ENCODE measurements at regions not wholly inside any gene's neighbourhood (a gene's known extent, or its start where the extent isn't known, plus 50 kb on each side); places are given as distances from the start of the nearest gene placed in this dataset.

DNA sequence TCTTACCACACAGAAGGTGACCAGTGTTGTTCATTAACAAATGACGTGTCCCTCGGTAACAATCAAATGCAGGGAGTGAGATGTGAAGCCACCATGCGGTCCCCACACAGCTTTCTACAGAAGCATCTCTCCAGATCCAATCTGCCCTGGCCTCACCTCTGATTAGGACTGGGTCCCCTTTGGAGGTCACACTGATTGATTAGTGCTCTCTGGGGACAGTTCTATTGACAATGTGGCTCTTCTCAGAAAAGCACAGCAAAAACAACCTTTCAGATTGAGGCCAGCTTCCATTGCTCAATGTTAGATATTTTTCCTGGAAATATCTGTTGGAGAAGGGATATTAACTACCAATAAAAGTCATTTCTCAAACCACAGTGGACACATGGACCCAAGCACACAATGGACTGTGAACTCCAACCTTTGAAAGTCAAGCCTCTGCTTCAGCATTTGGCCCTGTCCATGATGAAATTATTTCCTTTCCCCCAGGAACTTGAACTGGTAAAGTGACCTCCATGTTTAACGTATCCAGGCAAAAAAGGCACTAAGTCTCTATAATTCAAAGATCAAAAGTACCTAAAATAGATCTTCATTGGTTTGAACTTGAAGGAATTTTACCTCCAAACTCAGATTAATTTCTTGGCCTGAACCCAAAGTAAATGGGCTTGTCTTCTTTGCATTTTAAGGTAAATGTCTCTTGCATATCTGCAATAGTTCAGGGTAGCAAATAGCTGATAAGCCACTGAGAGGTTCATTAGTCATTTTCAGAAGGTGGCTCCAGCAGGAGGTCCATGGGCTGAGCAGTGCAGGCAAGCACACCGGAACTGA, 118.5 kb downstream of the FOXA2 start (continued):
- TF ChIP-seq, protein P1, sequence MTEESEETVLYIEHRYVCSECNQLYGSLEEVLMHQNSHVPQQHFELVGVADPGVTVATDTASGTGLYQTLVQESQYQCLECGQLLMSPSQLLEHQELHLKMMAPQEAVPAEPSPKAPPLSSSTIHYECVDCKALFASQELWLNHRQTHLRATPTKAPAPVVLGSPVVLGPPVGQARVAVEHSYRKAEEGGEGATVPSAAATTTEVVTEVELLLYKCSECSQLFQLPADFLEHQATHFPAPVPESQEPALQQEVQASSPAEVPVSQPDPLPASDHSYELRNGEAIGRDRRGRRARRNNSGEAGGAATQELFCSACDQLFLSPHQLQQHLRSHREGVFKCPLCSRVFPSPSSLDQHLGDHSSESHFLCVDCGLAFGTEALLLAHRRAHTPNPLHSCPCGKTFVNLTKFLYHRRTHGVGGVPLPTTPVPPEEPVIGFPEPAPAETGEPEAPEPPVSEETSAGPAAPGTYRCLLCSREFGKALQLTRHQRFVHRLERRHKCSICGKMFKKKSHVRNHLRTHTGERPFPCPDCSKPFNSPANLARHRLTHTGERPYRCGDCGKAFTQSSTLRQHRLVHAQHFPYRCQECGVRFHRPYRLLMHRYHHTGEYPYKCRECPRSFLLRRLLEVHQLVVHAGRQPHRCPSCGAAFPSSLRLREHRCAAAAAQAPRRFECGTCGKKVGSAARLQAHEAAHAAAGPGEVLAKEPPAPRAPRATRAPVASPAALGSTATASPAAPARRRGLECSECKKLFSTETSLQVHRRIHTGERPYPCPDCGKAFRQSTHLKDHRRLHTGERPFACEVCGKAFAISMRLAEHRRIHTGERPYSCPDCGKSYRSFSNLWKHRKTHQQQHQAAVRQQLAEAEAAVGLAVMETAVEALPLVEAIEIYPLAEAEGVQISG (CRISPR knock-in tag; IDR thresholded peaks at IDR 0.05), result no peak
- TF ChIP-seq ZNF839 (CRISPR knock-in tag; IDR thresholded peaks at IDR 0.05; ENCODE audit: borderline replicate concordance), result no peak
- no peak for TF ChIP-seq ASH2L (IDR thresholded peaks at IDR 0.05; ENCODE audit: insufficient read length, low read depth, low read length)
- no peak for TF ChIP-seq SIX4 (CRISPR knock-in tag; IDR thresholded peaks at IDR 0.05)
- TF ChIP-seq, protein P2, sequence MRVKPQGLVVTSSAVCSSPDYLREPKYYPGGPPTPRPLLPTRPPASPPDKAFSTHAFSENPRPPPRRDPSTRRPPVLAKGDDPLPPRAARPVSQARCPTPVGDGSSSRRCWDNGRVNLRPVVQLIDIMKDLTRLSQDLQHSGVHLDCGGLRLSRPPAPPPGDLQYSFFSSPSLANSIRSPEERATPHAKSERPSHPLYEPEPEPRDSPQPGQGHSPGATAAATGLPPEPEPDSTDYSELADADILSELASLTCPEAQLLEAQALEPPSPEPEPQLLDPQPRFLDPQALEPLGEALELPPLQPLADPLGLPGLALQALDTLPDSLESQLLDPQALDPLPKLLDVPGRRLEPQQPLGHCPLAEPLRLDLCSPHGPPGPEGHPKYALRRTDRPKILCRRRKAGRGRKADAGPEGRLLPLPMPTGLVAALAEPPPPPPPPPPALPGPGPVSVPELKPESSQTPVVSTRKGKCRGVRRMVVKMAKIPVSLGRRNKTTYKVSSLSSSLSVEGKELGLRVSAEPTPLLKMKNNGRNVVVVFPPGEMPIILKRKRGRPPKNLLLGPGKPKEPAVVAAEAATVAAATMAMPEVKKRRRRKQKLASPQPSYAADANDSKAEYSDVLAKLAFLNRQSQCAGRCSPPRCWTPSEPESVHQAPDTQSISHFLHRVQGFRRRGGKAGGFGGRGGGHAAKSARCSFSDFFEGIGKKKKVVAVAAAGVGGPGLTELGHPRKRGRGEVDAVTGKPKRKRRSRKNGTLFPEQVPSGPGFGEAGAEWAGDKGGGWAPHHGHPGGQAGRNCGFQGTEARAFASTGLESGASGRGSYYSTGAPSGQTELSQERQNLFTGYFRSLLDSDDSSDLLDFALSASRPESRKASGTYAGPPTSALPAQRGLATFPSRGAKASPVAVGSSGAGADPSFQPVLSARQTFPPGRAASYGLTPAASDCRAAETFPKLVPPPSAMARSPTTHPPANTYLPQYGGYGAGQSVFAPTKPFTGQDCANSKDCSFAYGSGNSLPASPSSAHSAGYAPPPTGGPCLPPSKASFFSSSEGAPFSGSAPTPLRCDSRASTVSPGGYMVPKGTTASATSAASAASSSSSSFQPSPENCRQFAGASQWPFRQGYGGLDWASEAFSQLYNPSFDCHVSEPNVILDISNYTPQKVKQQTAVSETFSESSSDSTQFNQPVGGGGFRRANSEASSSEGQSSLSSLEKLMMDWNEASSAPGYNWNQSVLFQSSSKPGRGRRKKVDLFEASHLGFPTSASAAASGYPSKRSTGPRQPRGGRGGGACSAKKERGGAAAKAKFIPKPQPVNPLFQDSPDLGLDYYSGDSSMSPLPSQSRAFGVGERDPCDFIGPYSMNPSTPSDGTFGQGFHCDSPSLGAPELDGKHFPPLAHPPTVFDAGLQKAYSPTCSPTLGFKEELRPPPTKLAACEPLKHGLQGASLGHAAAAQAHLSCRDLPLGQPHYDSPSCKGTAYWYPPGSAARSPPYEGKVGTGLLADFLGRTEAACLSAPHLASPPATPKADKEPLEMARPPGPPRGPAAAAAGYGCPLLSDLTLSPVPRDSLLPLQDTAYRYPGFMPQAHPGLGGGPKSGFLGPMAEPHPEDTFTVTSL (CRISPR knock-in tag; IDR thresholded peaks at IDR 0.05; ENCODE audit: borderline replicate concordance), result no peak
- TF ChIP-seq TCF7 (IDR thresholded peaks at IDR 0.05; ENCODE audit: low read depth), result no peak; the same call in 1 of the 2 replicates
- TF ChIP-seq, protein P3, sequence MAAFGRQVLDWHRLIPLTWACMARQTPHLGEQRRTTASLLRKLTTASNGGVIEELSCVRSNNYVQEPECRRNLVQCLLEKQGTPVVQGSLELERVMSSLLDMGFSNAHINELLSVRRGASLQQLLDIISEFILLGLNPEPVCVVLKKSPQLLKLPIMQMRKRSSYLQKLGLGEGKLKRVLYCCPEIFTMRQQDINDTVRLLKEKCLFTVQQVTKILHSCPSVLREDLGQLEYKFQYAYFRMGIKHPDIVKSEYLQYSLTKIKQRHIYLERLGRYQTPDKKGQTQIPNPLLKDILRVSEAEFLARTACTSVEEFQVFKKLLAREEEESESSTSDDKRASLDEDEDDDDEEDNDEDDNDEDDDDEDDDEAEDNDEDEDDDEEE (CRISPR knock-in tag; IDR thresholded peaks at IDR 0.05), result no peak
- no peak for TF ChIP-seq BRCA1 (CRISPR knock-in tag; IDR thresholded peaks at IDR 0.05)
- no peak for TF ChIP-seq ZMAT3 (CRISPR knock-in tag; conservative IDR thresholded peaks at IDR 0.05)
- TF ChIP-seq ZSCAN21 (CRISPR knock-in tag; IDR thresholded peaks at IDR 0.05; ENCODE audit: borderline replicate concordance), result no peak
- TF ChIP-seq, protein P4, sequence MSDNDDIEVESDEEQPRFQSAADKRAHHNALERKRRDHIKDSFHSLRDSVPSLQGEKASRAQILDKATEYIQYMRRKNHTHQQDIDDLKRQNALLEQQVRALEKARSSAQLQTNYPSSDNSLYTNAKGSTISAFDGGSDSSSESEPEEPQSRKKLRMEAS (IDR thresholded peaks at IDR 0.05), result peak; percentile 12; the same call in 1 of the 2 replicates
- TF ChIP-seq HNF4G (IDR thresholded peaks at IDR 0.05; ENCODE audit: borderline replicate concordance, low read depth, low read length), result peak; percentile 34; the same call in 1 of the 2 replicates
- TF ChIP-seq HNF4G (CRISPR knock-in tag; IDR thresholded peaks at IDR 0.05; ENCODE audit: borderline replicate concordance, low read depth), result no peak
- no peak for TF ChIP-seq TCF12 (IDR thresholded peaks at IDR 0.05)
- no peak for TF ChIP-seq TCF12 (CRISPR knock-in tag; IDR thresholded peaks at IDR 0.05)
- 0 out of 2 replicates have a peak, but pooled peaks have one; percentile 24 for TF ChIP-seq WIZ (CRISPR knock-in tag; IDR thresholded peaks at IDR 0.05)
- no peak for TF ChIP-seq ZNF30 (CRISPR knock-in tag; IDR thresholded peaks at IDR 0.05)
- TF ChIP-seq HMGA1 (CRISPR knock-in tag; conservative IDR thresholded peaks at IDR 0.05), result no peak

Data from HepG2 (cell line).